Colonic mucosa (tissue), 4 donors: ENCODE measurements at regions not wholly inside any gene's neighbourhood (a gene's known extent, or its start where the extent isn't known, plus 50 kb on each side); places are given as distances from the start of the nearest gene placed in this dataset.

Source experiments
- DNase-seq: peaks from one replicate; pipeline ENCODE4 v3.0.0-alpha.2; 2020
- H3K27ac ChIP-seq: fragments of 200-600 bp; one replicate; pipeline ENCODE4 v1.8.0; 2021
- H3K27me3 ChIP-seq: fragments of 200-600 bp; one replicate; pipeline ENCODE4 v1.8.0; 2021
- H3K36me3 ChIP-seq: fragments of 200-600 bp; one replicate; pipeline ENCODE4 v1.8.0; 2021
- H3K4me1 ChIP-seq: fragments of 200-600 bp; one replicate; pipeline ENCODE4 v1.8.0; 2021; ENCODE audit warnings: mild to moderate bottlenecking
- H3K4me3 ChIP-seq: fragments of 200-600 bp; one replicate; pipeline ENCODE4 v1.8.0; 2021
- H3K9ac ChIP-seq, 2 donors: one replicate each; pipeline ENCODE4 v1.7.0; 2013; ENCODE audit warnings: control low read depth in 2 of 2, low read depth in 2 of 2, low read length in 2 of 2
- H3K9me3 ChIP-seq: fragments of 200-600 bp; one replicate; pipeline ENCODE4 v1.8.0; 2021
- intact Hi-C: fragments of 100-400 bp; cut with DNase I; formaldehyde crosslinking; loops from one replicate; pipeline ENCODE4 v1.14.1; 2022
- TF ChIP-seq, protein P1 (sequence below): fragments of 200-600 bp; IDR thresholded peaks from one replicate; pipeline ENCODE4 v1.8.0; 2022; ENCODE audit warnings: antibody characterized with exemption, mild to moderate bottlenecking
- donor health status: healthy.
- donor health status: DM: no; HTN: no; CAD: no.
- donor health status: DM: no; HTN: no; CAD: no.

DNA sequence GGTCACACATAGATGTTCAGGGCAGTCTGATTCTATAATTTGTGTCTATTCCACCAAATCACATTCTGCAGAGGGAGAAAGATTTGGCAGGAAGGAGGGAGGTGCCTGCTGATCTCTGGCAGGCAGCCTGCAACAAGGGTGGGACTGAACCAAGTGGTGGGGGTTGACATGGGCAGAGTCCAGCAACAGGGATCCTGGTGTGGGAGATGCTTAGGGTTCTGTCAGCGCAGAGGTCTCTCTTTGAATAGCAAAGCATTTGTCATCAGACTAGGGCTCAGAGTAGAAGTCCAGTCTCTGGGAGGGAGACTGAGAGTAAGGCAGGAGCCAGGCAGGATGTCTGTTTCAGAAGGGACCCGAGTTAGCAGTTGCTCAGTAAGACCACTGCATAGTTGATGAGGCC, 94.6 kb downstream of the UTP18 start:
- intact Hi-C loops, result no loop called here
- no peak for DNase-seq

GRCh38 chr17:51355441-51356410, 95.4 kb downstream of the UTP18 start:
- Histone ChIP-seq H3K4me1 (no peaks in the 10 kb centered on the region), H3K4me3 (no peak overlapping the region), H3K9me3 (no peaks in the 10 kb centered on the region), H3K9ac (no peak overlapping the region), H3K36me3 (no peaks in the 10 kb centered on the region), H3K27ac (no peak overlapping the region), H3K27me3 (no peaks in the 10 kb centered on the region)
- no peak for DNase-seq
- intact Hi-C loops, result no loop called here
- TF ChIP-seq, protein P1, sequence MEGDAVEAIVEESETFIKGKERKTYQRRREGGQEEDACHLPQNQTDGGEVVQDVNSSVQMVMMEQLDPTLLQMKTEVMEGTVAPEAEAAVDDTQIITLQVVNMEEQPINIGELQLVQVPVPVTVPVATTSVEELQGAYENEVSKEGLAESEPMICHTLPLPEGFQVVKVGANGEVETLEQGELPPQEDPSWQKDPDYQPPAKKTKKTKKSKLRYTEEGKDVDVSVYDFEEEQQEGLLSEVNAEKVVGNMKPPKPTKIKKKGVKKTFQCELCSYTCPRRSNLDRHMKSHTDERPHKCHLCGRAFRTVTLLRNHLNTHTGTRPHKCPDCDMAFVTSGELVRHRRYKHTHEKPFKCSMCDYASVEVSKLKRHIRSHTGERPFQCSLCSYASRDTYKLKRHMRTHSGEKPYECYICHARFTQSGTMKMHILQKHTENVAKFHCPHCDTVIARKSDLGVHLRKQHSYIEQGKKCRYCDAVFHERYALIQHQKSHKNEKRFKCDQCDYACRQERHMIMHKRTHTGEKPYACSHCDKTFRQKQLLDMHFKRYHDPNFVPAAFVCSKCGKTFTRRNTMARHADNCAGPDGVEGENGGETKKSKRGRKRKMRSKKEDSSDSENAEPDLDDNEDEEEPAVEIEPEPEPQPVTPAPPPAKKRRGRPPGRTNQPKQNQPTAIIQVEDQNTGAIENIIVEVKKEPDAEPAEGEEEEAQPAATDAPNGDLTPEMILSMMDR, result no peak

More for the DNA sequence above, 94.6 kb downstream of the UTP18 start:
- TF ChIP-seq, protein P1, result no peak
- Histone ChIP-seq H3K27ac (no peak overlapping the region), H3K4me3 (no peak overlapping the region), H3K27me3 (no peaks in the 10 kb centered on the region), H3K4me1 (no peaks in the 10 kb centered on the region), H3K9ac (no peak overlapping the region), H3K36me3 (no peaks in the 10 kb centered on the region), H3K9me3 (no peaks in the 10 kb centered on the region)

DNA sequence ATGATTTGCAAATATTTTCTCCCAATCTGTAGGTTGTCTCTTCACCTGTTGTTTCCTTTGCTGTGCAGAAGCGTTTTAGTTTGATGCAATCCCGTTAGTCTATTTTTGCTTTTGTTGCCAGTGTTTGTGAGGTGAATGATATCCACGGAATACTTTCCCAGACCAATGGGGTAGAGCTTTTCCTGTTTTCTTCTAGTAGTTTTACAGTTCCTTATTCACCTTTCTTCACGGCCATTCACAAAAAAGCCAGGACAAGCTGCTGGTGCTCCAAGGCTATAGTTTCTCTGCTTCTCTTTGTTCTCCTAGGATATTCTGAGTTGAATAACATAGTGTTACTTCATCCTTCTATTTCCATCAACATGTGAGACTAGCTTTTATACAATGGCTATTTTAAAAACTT, 98.7 kb downstream of the UTP18 start:
- intact Hi-C loops, result no loop called here
- H3K9ac ChIP-seq, result no peak overlapping the region
- no peak for DNase-seq

DNA sequence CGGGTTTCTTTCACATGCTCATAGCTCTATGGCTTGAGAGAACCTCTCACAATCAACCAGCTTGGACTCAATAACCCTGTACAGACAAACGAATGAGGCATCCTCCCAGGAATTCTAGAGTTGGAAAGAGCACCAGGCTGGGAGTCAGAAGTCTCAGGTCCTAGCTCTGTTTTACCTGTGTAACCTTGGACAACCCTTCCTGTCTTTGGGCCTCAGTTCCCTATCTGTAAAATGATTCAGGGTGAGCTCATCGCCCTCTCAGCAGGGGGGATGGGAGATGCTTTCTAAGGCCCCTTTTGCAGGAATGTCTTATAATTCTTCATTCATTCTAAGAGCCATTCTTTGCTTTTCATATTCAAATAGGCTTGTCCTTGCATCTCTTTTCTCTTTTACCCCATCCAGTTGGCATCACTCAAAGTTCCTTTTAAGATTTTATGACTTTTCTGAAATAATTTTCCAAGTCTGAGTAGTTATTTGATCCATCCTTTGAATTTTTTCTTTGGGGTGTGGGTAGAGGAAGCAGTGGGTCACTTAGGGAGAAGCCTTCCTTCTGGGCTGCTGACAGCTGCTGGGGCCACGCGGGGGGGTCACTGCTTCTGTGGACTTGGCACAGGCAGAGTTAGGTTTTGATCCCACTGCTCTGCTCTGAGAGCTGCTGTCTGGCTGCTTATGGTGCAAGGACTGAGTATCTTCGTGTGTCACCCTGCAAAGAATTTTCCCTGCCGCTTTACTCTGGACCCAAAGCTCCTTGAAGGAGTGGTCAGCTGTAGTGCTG, 102.7 kb downstream of the UTP18 start:
- intact Hi-C loops, result no loop called here
- no peak for DNase-seq
- TF ChIP-seq, protein P1, result no peak
- Histone ChIP-seq H3K4me3 (no peak overlapping the region), H3K27me3 (no peaks in the 10 kb centered on the region), H3K36me3 (no peaks in the 10 kb centered on the region), H3K9ac (no peak overlapping the region), H3K4me1 (no peaks in the 10 kb centered on the region), H3K27ac (no peak overlapping the region), H3K9me3 (no peaks in the 10 kb centered on the region)

More for the DNA sequence above, 98.7 kb downstream of the UTP18 start:
- Histone ChIP-seq H3K4me3 (no peak overlapping the region), H3K9me3 (no peaks in the 10 kb centered on the region), H3K4me1 (no peaks in the 10 kb centered on the region), H3K36me3 (no peaks in the 10 kb centered on the region), H3K27me3 (no peaks in the 10 kb centered on the region), H3K27ac (no peak overlapping the region)
- TF ChIP-seq, protein P1, result no peak

DNA sequence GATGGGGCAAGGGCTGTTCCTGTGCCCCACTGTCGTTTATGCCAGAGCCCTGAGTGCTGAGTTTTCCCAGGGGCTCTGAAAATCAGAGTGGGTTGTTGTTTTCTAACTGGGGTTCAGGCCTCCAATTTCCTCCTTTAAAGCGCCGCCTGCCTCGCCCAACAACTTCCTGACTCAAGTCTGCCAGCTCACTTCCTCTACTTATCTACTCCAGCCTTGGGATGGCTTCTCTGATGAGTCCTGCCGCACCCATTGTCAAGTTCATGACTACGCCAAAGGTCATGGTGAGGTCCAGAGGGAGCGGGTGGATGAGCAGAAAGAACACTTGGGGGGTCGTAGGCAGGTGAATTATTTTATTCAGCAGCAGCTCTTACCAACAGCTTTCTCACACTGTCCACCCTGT, 104.7 kb downstream of the UTP18 start:
- TF ChIP-seq, protein P1, result no peak
- no peak overlapping the region for H3K9ac ChIP-seq
- no peaks in the 10 kb centered on the region for H3K36me3 ChIP-seq
- H3K27me3 ChIP-seq, result no peaks in the 10 kb centered on the region
- no peak for DNase-seq
- no peaks in the 10 kb centered on the region for H3K4me1 ChIP-seq
- intact Hi-C loops, result loop anchor here (5.0 kb wide), 1 partner anchor 172 kb away; no protein-coding TSS in a partner anchor
- no peaks in the 10 kb centered on the region for H3K9me3 ChIP-seq
- no peak overlapping the region for H3K27ac ChIP-seq
- no peak overlapping the region for H3K4me3 ChIP-seq
